ENCODE measurements at regions not wholly inside any gene's neighbourhood (a gene's known extent, or its start where the extent isn't known, plus 50 kb on each side); places are given as distances from the start of the nearest gene placed in this dataset.

DNA sequence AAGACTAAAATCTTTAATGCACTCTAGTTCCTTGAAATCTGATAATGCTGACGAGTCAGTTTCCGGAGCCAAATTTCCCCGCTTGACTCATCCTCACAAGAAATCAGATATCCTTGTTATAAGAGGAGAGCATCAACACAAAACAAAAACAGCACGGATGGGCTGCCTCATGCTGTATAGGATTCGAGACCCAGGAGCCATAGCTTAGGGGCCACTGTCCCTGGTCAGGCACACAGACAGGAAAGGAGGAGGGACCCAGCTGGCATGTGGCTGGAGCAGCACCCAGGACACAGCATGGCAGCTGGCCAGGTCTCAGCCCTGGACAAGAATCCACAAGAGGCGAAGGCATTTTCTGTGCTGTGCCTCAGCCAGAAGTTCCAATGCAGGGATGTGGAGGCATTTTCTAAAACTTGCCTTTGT lies 110.2 kb upstream of the SPATA13 start:
- H3K27ac ChIP-seq, result peak overlapping the region; percentile 69
- TF ChIP-seq, protein P1, sequence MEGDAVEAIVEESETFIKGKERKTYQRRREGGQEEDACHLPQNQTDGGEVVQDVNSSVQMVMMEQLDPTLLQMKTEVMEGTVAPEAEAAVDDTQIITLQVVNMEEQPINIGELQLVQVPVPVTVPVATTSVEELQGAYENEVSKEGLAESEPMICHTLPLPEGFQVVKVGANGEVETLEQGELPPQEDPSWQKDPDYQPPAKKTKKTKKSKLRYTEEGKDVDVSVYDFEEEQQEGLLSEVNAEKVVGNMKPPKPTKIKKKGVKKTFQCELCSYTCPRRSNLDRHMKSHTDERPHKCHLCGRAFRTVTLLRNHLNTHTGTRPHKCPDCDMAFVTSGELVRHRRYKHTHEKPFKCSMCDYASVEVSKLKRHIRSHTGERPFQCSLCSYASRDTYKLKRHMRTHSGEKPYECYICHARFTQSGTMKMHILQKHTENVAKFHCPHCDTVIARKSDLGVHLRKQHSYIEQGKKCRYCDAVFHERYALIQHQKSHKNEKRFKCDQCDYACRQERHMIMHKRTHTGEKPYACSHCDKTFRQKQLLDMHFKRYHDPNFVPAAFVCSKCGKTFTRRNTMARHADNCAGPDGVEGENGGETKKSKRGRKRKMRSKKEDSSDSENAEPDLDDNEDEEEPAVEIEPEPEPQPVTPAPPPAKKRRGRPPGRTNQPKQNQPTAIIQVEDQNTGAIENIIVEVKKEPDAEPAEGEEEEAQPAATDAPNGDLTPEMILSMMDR (conservative IDR thresholded peaks at IDR 0.05), result no peak
- TF ChIP-seq ZFX (IDR thresholded peaks at IDR 0.05), result no peak

DNA sequence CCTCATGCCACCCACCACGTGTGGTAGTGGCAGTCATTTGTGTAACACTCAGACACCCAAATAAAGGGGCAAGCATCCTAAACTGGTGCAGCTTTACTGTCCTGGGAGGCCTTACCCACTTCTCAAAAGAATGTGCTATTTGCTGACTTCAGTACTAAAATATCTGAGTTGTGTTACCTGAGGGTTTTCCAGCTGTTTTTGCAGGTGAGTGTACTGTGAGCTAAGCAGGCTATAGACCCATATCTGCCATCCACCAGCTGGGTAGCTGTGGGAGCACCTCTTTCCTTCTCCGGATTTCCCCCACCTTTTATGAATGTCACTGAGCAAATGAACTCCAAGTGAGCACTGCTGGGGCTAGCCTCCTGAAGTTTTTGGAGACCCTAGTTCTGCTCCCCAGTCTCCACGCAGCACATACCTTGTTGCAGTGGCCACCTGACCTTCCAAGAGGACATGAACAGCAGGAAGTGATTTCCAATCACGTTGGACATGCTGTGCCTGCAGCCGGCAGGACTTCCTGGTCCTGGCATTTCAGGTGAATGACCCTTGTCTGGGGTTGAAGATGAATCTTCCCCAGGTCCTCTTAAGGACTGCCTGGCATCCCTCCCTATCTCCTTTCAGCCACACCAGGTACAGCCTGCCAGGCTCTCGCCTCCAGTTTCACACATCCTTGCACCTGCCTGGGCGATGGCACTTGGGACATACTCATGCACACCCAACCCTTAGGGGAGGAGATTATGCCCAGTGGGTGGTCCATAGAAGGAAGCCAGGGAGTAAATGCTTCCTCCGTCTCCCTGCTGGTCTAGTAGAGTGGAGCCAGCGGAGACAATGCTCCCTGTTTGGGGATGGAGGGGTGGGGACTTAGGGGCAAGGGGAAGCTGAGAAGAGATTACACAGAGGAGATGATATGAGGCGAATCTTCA lies 109.5 kb upstream of the SPATA13 start:
- peak overlapping the region; percentile 69 for H3K27ac ChIP-seq
- TF ChIP-seq, protein P1 (conservative IDR thresholded peaks at IDR 0.05), result no peak
- TF ChIP-seq ZFX (IDR thresholded peaks at IDR 0.05), result no peak

DNA sequence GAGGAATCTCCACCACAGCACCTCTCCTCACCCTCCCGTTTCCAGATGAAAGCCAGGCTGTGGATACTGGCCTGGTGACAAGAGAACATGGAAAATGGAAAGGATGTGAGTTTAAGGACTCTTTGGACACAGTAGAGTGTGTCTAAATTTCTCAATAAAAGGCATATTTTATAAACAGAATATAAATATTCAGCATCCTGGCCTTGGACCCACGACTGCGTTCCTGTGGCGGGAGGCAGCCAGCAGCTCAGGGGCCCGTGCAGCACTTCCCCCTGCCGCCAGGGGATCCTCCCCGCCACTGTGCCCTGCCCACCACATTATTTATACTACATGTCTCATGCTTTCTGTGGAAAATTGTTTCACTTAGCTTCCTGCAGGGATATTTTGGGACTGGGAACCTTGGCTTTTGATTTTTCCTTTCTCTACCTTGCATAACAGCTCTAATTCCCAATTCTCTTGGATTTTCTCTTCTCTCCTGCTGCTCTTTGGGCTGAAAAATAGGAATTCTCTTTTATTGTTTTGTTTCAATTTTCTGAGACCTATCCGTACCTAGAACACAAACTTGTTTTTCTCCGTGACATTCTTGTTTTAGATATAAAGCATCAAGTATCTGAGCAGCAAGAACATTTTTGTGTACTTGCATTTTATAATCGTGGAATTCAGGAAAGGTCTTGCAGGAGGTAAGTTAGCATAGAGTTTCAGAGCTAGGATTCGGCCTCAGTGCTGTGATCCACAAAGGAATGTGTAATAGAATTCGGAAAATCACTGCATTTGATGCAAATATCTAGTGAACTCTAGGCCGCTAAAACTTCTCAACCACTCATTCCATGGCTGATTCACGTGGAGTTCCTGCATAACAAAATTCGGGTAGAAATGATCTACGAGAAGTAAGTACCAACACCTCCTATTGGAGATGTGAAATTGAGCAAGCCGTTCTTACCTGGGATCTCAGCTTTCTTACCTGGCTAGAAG lies 107.7 kb upstream of the SPATA13 start:
- no peak overlapping the region for H3K27ac ChIP-seq
- TF ChIP-seq, protein P1 (conservative IDR thresholded peaks at IDR 0.05), result no peak
- TF ChIP-seq ZFX (IDR thresholded peaks at IDR 0.05), result no peak

DNA sequence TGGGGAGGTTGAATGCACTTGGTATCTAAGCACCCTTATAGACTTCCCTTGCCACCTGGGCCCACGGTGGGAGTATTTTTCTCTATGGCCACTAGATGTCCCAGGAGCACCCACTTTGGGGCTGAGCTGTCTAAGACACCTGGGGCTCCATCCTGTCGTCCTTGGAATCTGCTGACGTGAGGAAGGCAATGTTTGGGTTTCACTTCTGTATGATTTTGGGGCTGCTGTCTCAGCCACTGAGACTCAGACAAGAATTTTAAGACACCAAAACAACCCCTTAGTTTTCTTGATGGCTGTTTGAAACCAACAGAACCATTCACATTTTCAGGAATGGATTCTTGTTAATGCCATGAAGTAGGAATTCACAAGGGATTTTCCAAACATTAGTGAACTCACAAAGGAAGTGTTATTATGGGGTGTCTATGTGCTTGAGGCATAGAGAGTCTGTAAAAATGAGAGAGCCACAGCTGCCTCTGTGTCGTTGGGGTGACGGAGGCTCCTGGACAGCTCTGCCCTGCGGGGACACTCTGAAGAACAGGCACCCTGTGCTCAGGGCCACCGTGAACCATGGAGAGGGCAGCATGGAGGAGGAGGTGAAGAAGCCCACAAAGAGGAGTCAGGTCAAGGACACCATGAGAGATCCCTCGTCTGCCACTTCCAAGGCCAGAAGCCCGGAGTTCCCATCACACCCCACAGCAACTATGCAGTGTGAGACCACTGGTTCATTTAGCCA lies 106.8 kb upstream of the SPATA13 start:
- no peak overlapping the region for H3K27ac ChIP-seq
- TF ChIP-seq ZFX (IDR thresholded peaks at IDR 0.05), result no peak
- TF ChIP-seq, protein P1 (conservative IDR thresholded peaks at IDR 0.05), result peak; percentile 100

DNA sequence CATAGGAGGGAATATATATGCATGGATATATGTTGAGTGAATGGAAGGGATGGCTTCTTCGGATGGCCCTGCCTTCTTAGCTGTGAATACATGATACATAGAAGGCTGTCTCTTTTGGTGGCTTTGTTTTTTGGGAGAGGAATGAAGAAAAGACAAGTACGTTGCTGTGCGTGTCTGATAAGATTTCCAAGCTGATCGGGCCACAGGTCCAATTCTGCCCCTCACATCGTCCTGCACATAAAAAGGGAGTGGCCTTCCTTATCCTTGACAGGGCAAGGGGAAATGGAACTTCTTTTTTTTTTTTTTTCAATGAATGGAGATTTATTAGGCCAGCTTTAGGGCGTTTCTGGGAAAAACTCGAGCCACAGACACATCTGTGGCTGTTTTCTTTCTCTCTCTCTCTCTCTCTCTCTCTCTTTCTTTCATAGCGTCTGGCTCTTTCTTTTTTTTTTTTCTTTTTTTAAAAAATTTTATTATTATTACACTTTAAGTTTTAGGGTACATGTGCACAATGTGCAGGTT lies 103.8 kb upstream of the SPATA13 start:
- no peak for TF ChIP-seq ZFX (IDR thresholded peaks at IDR 0.05)
- TF ChIP-seq, protein P1 (conservative IDR thresholded peaks at IDR 0.05), result no peak
- H3K27ac ChIP-seq, result no peak overlapping the region

DNA sequence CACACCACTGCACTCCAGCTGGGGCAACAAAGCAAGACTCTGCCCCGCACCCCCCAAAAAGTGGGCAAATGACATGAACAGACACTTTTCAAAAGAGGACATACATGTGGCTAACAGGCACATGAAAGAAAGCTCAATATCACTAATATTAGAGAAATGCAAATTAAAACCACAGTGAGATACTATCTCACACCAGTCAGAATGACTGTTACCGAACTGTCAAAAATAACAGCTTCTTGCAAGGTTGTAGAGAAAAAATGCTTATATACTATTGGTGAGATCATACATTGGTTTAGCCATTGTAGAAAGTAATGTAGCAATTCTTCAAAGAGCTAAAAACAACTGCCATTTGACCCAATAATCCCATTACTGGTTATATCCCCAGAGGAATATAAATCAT lies 99.5 kb upstream of the SPATA13 start:
- TF ChIP-seq, protein P1 (conservative IDR thresholded peaks at IDR 0.05), result no peak
- TF ChIP-seq ZFX (IDR thresholded peaks at IDR 0.05), result no peak
- H3K27ac ChIP-seq, result no peak overlapping the region
